ENCODE measurements at regions not wholly inside any gene's neighbourhood (a gene's known extent, or its start where the extent isn't known, plus 50 kb on each side); places are given as distances from the start of the nearest gene placed in this dataset.

GRCh38 chr13:30120133-30120822, 187.1 kb downstream of the KATNAL1 start:
- no peak for TF ChIP-seq POLR2A (IDR thresholded peaks at IDR 0.05)
- TF ChIP-seq CTCF (IDR thresholded peaks at IDR 0.05): no peak
- TF ChIP-seq POLR2AphosphoS5 (IDR thresholded peaks at IDR 0.05): no peak

Data from breast epithelium (tissue), 3 donors.